ENCODE measurements at regions not wholly inside any gene's neighbourhood (a gene's known extent, or its start where the extent isn't known, plus 50 kb on each side); places are given as distances from the start of the nearest gene placed in this dataset.

DNA sequence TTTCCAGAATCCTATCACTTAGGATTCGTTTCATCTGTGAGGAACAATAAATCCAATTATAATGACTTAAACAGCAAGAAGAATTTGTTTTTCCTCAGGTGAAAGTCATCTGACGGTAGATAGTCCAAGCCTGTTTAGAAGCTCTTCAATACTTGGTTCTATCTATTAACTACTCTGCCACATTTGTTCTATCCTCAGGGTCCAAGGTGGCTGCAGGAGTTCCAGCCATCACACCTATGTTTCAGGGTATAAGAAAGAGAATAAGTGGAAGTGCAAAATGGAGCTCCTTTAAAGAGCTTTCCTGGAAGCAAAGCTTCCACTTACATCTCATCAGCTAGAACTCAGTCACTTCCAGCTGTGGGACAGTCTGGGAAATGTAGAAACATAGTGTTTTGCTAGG is 72.1 kb upstream of the CCDC60 start:
- Histone ChIP-seq H3K27me3 (ENCODE audit: control insufficient read depth in 3 of 3, insufficient read depth in 3 of 3, low read depth in 1 of 3, low read length in 3 of 3) (no peaks in the 10 kb centered on the region), H2BK5ac (ENCODE audit: low read length) (no peak overlapping the region), H3K4me1 (ENCODE audit: control insufficient read depth in 2 of 2, insufficient read depth in 1 of 2, low read depth in 1 of 2, low read length in 2 of 2) (peaks cover 0 to 3% of the 10 kb centered on the region in 2 donors), H3K4me3 (ENCODE audit: low read length in 2 of 2) (no peak overlapping the region), H3K79me1 (ENCODE audit: low read depth, low read length) (no peaks in the 10 kb centered on the region), H2BK120ac (ENCODE audit: low read depth, low read length) (no peak overlapping the region), H3K9ac (ENCODE audit: low read depth, low read length, poor library complexity) (no peak overlapping the region), H3K4ac (ENCODE audit: low read length) (no peak overlapping the region), H2BK15ac (ENCODE audit: low read length) (no peak overlapping the region), H2BK12ac (ENCODE audit: low read length) (no peak overlapping the region), H3K14ac (ENCODE audit: low read length) (no peak overlapping the region), H3K9me3 (replicated peaks in 1 of 2; ENCODE audit: control insufficient read depth in 2 of 2, insufficient read depth in 1 of 2, low read depth in 1 of 2, low read length in 2 of 2) (no peaks in the 10 kb centered on the region), H3K27ac (replicated peaks; ENCODE audit: low read length) (no peak overlapping the region), H4K91ac (ENCODE audit: low read depth, low read length, poor library complexity) (no peak overlapping the region), H3K36me3 (replicated peaks in 1 of 2; ENCODE audit: control insufficient read depth in 2 of 2, insufficient read depth in 2 of 2, low read length in 2 of 2) (no peaks in the 10 kb centered on the region), H3K4me2 (ENCODE audit: insufficient read depth, low read length, poor library complexity, severe bottlenecking) (no peak overlapping the region), H3K18ac (ENCODE audit: low read length) (no peak overlapping the region), H4K8ac (ENCODE audit: low read depth, low read length) (no peak overlapping the region), H3K23ac (ENCODE audit: low read depth, low read length, poor library complexity) (no peak overlapping the region), H2AK5ac (ENCODE audit: low read depth, low read length) (no peak overlapping the region), H2AFZ (ENCODE audit: low read length) (no peak overlapping the region)
- no CpG with 5 or more reads among the region's 2 CpGs for WGBS, 2 donors (ENCODE audit: extremely low coverage in 2 of 2, insufficient read length in 2 of 2, insufficient replicate concordance in 1 of 2)
- no peak for DNase-seq (ENCODE audit: low spot score)

DNA sequence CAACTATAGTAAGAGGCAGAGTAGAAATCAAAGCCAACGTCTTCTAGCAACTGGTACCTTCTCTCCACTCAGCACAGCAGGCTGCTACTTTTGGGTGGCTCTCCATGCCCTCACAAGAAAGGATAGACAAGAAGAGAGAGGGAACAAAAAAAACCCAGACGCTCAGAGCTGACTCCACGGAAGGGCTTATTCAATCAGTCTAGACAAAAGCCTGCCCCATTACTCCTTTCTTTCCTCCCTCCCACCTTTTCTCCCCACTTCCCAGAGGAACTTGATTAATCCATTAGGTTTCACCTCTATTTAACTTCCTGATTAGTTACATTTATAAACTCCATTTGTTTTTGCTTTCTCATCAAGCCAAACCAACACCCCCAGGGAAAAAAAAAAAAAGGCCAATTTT is 71.1 kb upstream of the CCDC60 start:
- H3K36me3 ChIP-seq (replicated peaks in 1 of 2; ENCODE audit: control insufficient read depth in 2 of 2, insufficient read depth in 2 of 2, low read length in 2 of 2), result no peaks in the 10 kb centered on the region
- H3K4me3 ChIP-seq (ENCODE audit: low read length in 2 of 2), result no peak overlapping the region
- H3K79me1 ChIP-seq (ENCODE audit: low read depth, low read length), result no peaks in the 10 kb centered on the region
- H3K4me2 ChIP-seq (ENCODE audit: insufficient read depth, low read length, poor library complexity, severe bottlenecking), result no peak overlapping the region
- H2AK5ac ChIP-seq (ENCODE audit: low read depth, low read length), result no peak overlapping the region
- H3K27me3 ChIP-seq (ENCODE audit: control insufficient read depth in 3 of 3, insufficient read depth in 3 of 3, low read depth in 1 of 3, low read length in 3 of 3), result no peaks in the 10 kb centered on the region
- no peak overlapping the region for H3K14ac ChIP-seq (ENCODE audit: low read length)
- H2BK12ac ChIP-seq (ENCODE audit: low read length), result no peak overlapping the region
- H3K4ac ChIP-seq (ENCODE audit: low read length), result no peak overlapping the region
- no peak overlapping the region for H3K23ac ChIP-seq (ENCODE audit: low read depth, low read length, poor library complexity)
- no CpG with 5 or more reads among the region's 3 CpGs for WGBS, 2 donors (ENCODE audit: extremely low coverage in 2 of 2, insufficient read length in 2 of 2, insufficient replicate concordance in 1 of 2)
- DNase-seq (ENCODE audit: low spot score), result peak; percentile 21
- H2BK120ac ChIP-seq (ENCODE audit: low read depth, low read length), result no peak overlapping the region
- no peak overlapping the region for H2BK15ac ChIP-seq (ENCODE audit: low read length)
- no peak overlapping the region for H2AFZ ChIP-seq (ENCODE audit: low read length)
- H3K9ac ChIP-seq (ENCODE audit: low read depth, low read length, poor library complexity), result no peak overlapping the region
- peaks cover 0 to 3% of the 10 kb centered on the region in 2 donors for H3K4me1 ChIP-seq (ENCODE audit: control insufficient read depth in 2 of 2, insufficient read depth in 1 of 2, low read depth in 1 of 2, low read length in 2 of 2)
- peak overlapping the region; percentile 11 for H3K27ac ChIP-seq (replicated peaks; ENCODE audit: low read length)
- no peak overlapping the region for H4K8ac ChIP-seq (ENCODE audit: low read depth, low read length)
- no peak overlapping the region for H3K18ac ChIP-seq (ENCODE audit: low read length)
- no peaks in the 10 kb centered on the region for H3K9me3 ChIP-seq (replicated peaks in 1 of 2; ENCODE audit: control insufficient read depth in 2 of 2, insufficient read depth in 1 of 2, low read depth in 1 of 2, low read length in 2 of 2)
- no peak overlapping the region for H2BK5ac ChIP-seq (ENCODE audit: low read length)
- H4K91ac ChIP-seq (ENCODE audit: low read depth, low read length, poor library complexity), result no peak overlapping the region

DNA sequence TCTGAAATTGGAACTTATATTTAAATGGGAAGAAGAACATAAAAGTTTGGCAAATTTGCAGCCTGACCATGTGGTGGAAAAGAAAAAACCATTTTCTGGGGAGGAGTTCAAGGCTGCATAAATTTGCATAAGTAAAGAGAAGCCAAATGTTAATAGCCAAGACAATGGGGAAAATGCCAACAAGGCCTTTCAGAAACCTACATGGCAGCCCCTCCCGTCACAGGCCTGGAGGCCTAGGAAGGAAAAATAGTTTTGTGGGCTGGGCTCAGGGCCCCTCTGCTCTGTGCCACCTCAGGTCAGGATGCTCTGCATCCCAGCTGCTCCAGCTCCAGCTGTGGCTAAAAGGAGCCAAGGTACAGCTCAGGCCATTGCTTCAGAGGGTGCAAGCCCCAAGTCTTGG is 67.6 kb upstream of the CCDC60 start:
- no peak overlapping the region for H2BK5ac ChIP-seq (ENCODE audit: low read length)
- H3K14ac ChIP-seq (ENCODE audit: low read length), result no peak overlapping the region
- H3K23ac ChIP-seq (ENCODE audit: low read depth, low read length, poor library complexity), result no peak overlapping the region
- H3K18ac ChIP-seq (ENCODE audit: low read length), result no peak overlapping the region
- H3K27me3 ChIP-seq (ENCODE audit: control insufficient read depth in 3 of 3, insufficient read depth in 3 of 3, low read depth in 1 of 3, low read length in 3 of 3), result no peaks in the 10 kb centered on the region
- no peaks in the 10 kb centered on the region for H3K79me1 ChIP-seq (ENCODE audit: low read depth, low read length)
- H4K91ac ChIP-seq (ENCODE audit: low read depth, low read length, poor library complexity), result no peak overlapping the region
- H3K4me1 ChIP-seq (ENCODE audit: control insufficient read depth in 2 of 2, insufficient read depth in 1 of 2, low read depth in 1 of 2, low read length in 2 of 2), result peaks cover 0 to 3% of the 10 kb centered on the region in 2 donors
- H2BK120ac ChIP-seq (ENCODE audit: low read depth, low read length), result no peak overlapping the region
- H2BK15ac ChIP-seq (ENCODE audit: low read length), result no peak overlapping the region
- no peak overlapping the region for H3K4me2 ChIP-seq (ENCODE audit: insufficient read depth, low read length, poor library complexity, severe bottlenecking)
- H3K4ac ChIP-seq (ENCODE audit: low read length), result no peak overlapping the region
- H3K36me3 ChIP-seq (replicated peaks in 1 of 2; ENCODE audit: control insufficient read depth in 2 of 2, insufficient read depth in 2 of 2, low read length in 2 of 2), result no peaks in the 10 kb centered on the region
- no peak for DNase-seq (ENCODE audit: low spot score)
- H3K27ac ChIP-seq (replicated peaks; ENCODE audit: low read length), result no peak overlapping the region
- no peak overlapping the region for H2AK5ac ChIP-seq (ENCODE audit: low read depth, low read length)
- H4K8ac ChIP-seq (ENCODE audit: low read depth, low read length), result no peak overlapping the region
- no peaks in the 10 kb centered on the region for H3K9me3 ChIP-seq (replicated peaks in 1 of 2; ENCODE audit: control insufficient read depth in 2 of 2, insufficient read depth in 1 of 2, low read depth in 1 of 2, low read length in 2 of 2)
- no CpG with 5 or more reads among the region's 1 CpG for WGBS, 2 donors (ENCODE audit: extremely low coverage in 2 of 2, insufficient read length in 2 of 2, insufficient replicate concordance in 1 of 2)
- H3K4me3 ChIP-seq (ENCODE audit: low read length in 2 of 2), result no peak overlapping the region
- no peak overlapping the region for H2AFZ ChIP-seq (ENCODE audit: low read length)
- no peak overlapping the region for H3K9ac ChIP-seq (ENCODE audit: low read depth, low read length, poor library complexity)
- no peak overlapping the region for H2BK12ac ChIP-seq (ENCODE audit: low read length)

DNA sequence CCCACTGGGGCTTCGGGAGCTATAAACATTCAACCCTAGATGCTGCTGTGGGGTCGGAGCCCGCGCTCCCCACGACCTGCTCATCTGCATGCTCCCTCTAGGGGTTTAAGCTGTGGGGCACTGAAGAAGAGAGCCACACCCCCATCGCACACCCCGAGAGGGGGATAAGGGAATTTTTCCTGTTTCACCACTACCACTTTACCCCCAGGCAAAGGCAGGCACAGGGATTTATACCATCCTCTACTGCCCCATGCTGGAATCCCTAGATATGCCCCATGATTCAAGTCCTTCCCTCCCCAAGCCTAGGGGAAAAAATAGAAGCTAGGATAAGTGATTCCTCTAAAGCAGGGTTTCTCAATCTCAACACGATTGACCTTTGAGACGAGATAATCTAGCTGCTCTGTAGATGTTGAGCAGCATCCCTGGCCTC is 59.9 kb upstream of the CCDC60 start:
- Histone ChIP-seq H3K9me3 (replicated peaks in 1 of 2; ENCODE audit: control insufficient read depth in 2 of 2, insufficient read depth in 1 of 2, low read depth in 1 of 2, low read length in 2 of 2) (no peaks in the 10 kb centered on the region), H3K18ac (ENCODE audit: low read length) (no peak overlapping the region), H2BK12ac (ENCODE audit: low read length) (no peak overlapping the region), H3K4me3 (ENCODE audit: low read length in 2 of 2) (no peak overlapping the region), H3K9ac (ENCODE audit: low read depth, low read length, poor library complexity) (no peak overlapping the region), H3K27ac (replicated peaks; ENCODE audit: low read length) (no peak overlapping the region), H2AFZ (ENCODE audit: low read length) (no peak overlapping the region), H3K4ac (ENCODE audit: low read length) (no peak overlapping the region), H3K4me1 (ENCODE audit: control insufficient read depth in 2 of 2, insufficient read depth in 1 of 2, low read depth in 1 of 2, low read length in 2 of 2) (peaks cover 0 to 5% of the 10 kb centered on the region in 2 donors), H3K4me2 (ENCODE audit: insufficient read depth, low read length, poor library complexity, severe bottlenecking) (no peak overlapping the region), H2AK5ac (ENCODE audit: low read depth, low read length) (no peak overlapping the region), H3K23ac (ENCODE audit: low read depth, low read length, poor library complexity) (no peak overlapping the region), H3K27me3 (ENCODE audit: control insufficient read depth in 3 of 3, insufficient read depth in 3 of 3, low read depth in 1 of 3, low read length in 3 of 3) (no peaks in the 10 kb centered on the region), H2BK5ac (ENCODE audit: low read length) (no peak overlapping the region), H4K8ac (ENCODE audit: low read depth, low read length) (no peak overlapping the region), H2BK120ac (ENCODE audit: low read depth, low read length) (no peak overlapping the region), H4K91ac (ENCODE audit: low read depth, low read length, poor library complexity) (no peak overlapping the region), H3K14ac (ENCODE audit: low read length) (no peak overlapping the region), H3K79me1 (ENCODE audit: low read depth, low read length) (no peaks in the 10 kb centered on the region), H3K36me3 (replicated peaks in 1 of 2; ENCODE audit: control insufficient read depth in 2 of 2, insufficient read depth in 2 of 2, low read length in 2 of 2) (no peaks in the 10 kb centered on the region), H2BK15ac (ENCODE audit: low read length) (no peak overlapping the region)
- no peak for DNase-seq (ENCODE audit: low spot score)
- no CpG with 5 or more reads among the region's 9 CpGs for WGBS, 2 donors (ENCODE audit: extremely low coverage in 2 of 2, insufficient read length in 2 of 2, insufficient replicate concordance in 1 of 2)
